OCI-LY7 (cell line): ENCODE measurements at regions not wholly inside any gene's neighbourhood (a gene's known extent, or its start where the extent isn't known, plus 50 kb on each side); places are given as distances from the start of the nearest gene placed in this dataset.

Source experiments
- BruUV-seq: library from RNA; stranded (reverse); fragments of 400-500 nt; replicated peaks from 2 replicates; lab custom pipeline; 2021; lab: Mats Ljungman, UMichigan
- CTCF ChIA-PET: fragments of 300-600 bp; sonication (Branson Sonifier 250); formaldehyde crosslinking; loops from one replicate; lab custom pipeline; 2022; ENCODE audit warnings: antibody characterized with exemption; ENCODE audit not compliant: unreplicated experiment; lab: Charles Lee
- POLR2A ChIA-PET: fragments of 300-600 bp; sonication (Branson Sonifier 250); formaldehyde crosslinking; loops from one replicate; lab custom pipeline; 2022; ENCODE audit warnings: antibody characterized with exemption; lab: Charles Lee
- DNase-seq: peaks from one replicate; pipeline ENCODE4 v3.0.0-alpha.2; 2015; ENCODE audit warnings: low spot score
- H2AFZ ChIP-seq: fragments of 200-600 bp; sonication (generic), shearing (Covaris generic); 2 replicates; pipeline ENCODE4 v1.6.1; 2014; ENCODE audit warnings: mild to moderate bottlenecking, antibody characterized with exemption, low read length, moderate library complexity
- H3K27ac ChIP-seq: fragments of 200-600 bp; sonication (generic); 2 replicates; pipeline ENCODE4 v1.5.1; 2014; ENCODE audit warnings: mixed run types, low read depth, mild to moderate bottlenecking, moderate library complexity, low read length, inconsistent platforms; ENCODE audit not compliant: poor library complexity, severe bottlenecking
- H3K36me3 ChIP-seq: fragments of 200-600 bp; sonication (generic); 2 replicates; pipeline ENCODE4 v1.6.1; 2014; ENCODE audit warnings: mild to moderate bottlenecking, antibody characterized with exemption, low read length, moderate library complexity, mixed read lengths; ENCODE audit not compliant: insufficient read depth
- H3K4me1 ChIP-seq: fragments of 200-600 bp; sonication (generic); 2 replicates; pipeline ENCODE4 v1.5.1; 2014; ENCODE audit warnings: mild to moderate bottlenecking, low read length; ENCODE audit not compliant: insufficient read depth, poor library complexity, severe bottlenecking
- H3K4me2 ChIP-seq: fragments of 200-600 bp; sonication (generic); 2 replicates; pipeline ENCODE4 v1.6.1; 2014; ENCODE audit warnings: mild to moderate bottlenecking, low read length
- H3K4me3 ChIP-seq: fragments of 200-600 bp; sonication (generic); 2 replicates; pipeline ENCODE4 v1.5.1; 2014; ENCODE audit warnings: mild to moderate bottlenecking, low read depth, low read length; ENCODE audit not compliant: poor library complexity, severe bottlenecking
- H3K79me2 ChIP-seq: fragments of 200-600 bp; sonication (generic); 2 replicates; pipeline ENCODE4 v1.6.1; 2016; ENCODE audit warnings: low read depth, mild to moderate bottlenecking, low read length, moderate library complexity, mixed read lengths; ENCODE audit not compliant: insufficient read depth
- H3K9me2 ChIP-seq: fragments of 200-600 bp; sonication (generic); 2 replicates; pipeline ENCODE4 v1.6.1; 2016; ENCODE audit warnings: mild to moderate bottlenecking, low read length, mixed read lengths; ENCODE audit not compliant: insufficient read depth
- H3K9me3 ChIP-seq: fragments of 200-600 bp; sonication (generic); 2 replicates; pipeline ENCODE4 v1.6.1; 2014; ENCODE audit warnings: mild to moderate bottlenecking, mixed run types, low read length, mixed read lengths
- H4K20me1 ChIP-seq: fragments of 200-600 bp; sonication (generic); 2 replicates; pipeline ENCODE4 v1.6.1; 2014; ENCODE audit warnings: mild to moderate bottlenecking, antibody characterized with exemption, low read length, moderate library complexity, mixed read lengths; ENCODE audit not compliant: insufficient read depth
- EZH2phosphoT487 ChIP-seq: fragments of 200-600 bp; sonication (generic); IDR thresholded peaks from 2 replicates; pipeline ENCODE4 v1.6.1; 2018; ENCODE audit warnings: low read depth, borderline replicate concordance, mild to moderate bottlenecking, mixed run types, antibody characterized with exemption, low read length, moderate library complexity, mixed read lengths
- intact Hi-C: fragments of 100-400 bp; cut with micrococcal nuclease; formaldehyde crosslinking; loops from one replicate; pipeline ENCODE4 v1.10.0; 2022; ENCODE audit not compliant: unreplicated experiment
- TF ChIP-seq, protein P1 (sequence below): fragments of 200-600 bp; sonication (generic); conservative IDR thresholded peaks from 2 replicates; pipeline ENCODE4 v1.5.1; 2014; ENCODE audit warnings: mild to moderate bottlenecking, antibody characterized with exemption, low read length, moderate library complexity, mixed read lengths

DNA sequence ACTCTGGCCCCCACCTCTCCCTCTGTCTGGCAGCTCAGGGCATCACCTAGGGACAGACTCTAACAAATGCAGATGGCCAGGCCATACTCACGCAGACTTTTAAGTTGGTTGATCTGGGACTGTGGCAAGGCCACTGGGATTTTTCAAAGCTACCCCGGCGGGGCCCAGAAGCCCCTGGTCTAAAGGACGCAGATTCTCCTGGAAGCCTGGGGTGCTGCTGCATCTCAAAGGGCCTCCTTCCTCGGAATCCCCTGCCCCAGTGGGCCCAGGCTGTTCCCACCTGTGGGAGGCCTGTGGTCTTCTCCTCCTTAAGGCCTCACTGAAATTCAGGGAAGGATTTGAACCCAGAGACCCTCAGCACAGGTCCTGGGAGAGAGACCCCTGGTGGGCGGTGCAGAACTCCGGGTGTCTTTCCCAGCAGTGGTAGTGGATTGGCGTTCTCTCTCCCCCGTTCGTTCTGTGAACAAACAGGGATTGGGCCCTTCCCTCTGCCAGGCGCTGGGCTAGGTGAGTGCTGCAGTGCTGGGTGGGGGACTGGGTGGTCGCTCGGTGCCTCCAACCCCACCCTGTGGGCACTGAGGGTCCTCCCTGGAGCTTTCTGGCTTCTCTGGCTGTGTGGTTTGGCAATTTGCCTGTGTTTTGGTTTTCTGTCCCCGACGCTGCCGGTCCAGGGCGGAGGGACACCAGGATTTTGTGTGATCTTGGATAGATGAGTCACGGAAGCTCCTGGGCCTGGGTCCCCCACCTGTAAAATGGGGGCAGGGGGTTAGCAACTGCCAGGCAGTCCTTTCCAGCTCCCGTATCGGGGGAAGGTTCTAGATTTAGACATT is 160.5 kb upstream of the GSE1 start:
- Histone ChIP-seq H3K79me2 (no peaks in the 10 kb centered on the region), H4K20me1 (no peaks in the 10 kb centered on the region), H3K36me3 (no peaks in the 10 kb centered on the region), H2AFZ (no peak overlapping the region), H3K4me1 (peaks cover 27% of the 10 kb centered on the region), H3K4me2 (no peak overlapping the region), H3K9me2 (no peaks in the 10 kb centered on the region), H3K27ac (no peak overlapping the region), H3K9me3 (no peaks in the 10 kb centered on the region), H3K4me3 (no peak overlapping the region)
- CTCF ChIA-PET, result interaction anchor here (0.6 to 1.7 kb wide), 2 partner anchors 16 to 20 kb away, joined by 3 read pairs; no protein-coding TSS in a partner anchor
- no peak for TF ChIP-seq EZH2phosphoT487
- TF ChIP-seq, protein P1, sequence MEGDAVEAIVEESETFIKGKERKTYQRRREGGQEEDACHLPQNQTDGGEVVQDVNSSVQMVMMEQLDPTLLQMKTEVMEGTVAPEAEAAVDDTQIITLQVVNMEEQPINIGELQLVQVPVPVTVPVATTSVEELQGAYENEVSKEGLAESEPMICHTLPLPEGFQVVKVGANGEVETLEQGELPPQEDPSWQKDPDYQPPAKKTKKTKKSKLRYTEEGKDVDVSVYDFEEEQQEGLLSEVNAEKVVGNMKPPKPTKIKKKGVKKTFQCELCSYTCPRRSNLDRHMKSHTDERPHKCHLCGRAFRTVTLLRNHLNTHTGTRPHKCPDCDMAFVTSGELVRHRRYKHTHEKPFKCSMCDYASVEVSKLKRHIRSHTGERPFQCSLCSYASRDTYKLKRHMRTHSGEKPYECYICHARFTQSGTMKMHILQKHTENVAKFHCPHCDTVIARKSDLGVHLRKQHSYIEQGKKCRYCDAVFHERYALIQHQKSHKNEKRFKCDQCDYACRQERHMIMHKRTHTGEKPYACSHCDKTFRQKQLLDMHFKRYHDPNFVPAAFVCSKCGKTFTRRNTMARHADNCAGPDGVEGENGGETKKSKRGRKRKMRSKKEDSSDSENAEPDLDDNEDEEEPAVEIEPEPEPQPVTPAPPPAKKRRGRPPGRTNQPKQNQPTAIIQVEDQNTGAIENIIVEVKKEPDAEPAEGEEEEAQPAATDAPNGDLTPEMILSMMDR, result 0 out of 2 replicates have a peak, but pooled peaks have one; percentile 14
- POLR2A ChIA-PET, result no interaction called here
- BruUV-seq, result no TSS peak
- intact Hi-C loops, result no loop called here
- no peak for DNase-seq

DNA sequence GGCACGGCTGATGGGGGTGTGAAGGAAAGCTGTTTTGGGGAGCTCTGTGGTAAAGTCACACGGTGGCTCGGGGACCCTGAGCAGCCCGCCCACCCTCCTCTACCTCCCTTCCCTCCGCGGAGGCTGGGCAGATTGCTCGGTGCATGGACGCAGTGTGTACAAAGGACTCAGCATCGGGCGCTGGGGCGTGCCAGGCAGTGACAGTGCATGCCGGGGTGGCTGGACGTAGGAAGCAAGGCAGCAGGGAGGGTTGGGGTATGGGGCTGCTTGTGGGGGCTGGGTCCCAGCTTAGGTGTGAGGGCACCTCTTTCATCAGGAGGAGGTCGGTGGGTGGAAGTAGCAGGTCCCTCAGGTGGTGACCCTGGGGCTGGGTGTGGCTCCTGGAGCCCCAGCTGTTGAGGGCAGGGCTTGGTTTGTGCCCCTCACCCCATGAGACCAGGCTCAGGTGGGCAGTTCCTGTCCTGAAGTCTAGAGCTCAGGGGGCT is 159.9 kb upstream of the GSE1 start:
- H3K9me3 ChIP-seq, result no peaks in the 10 kb centered on the region
- no peaks in the 10 kb centered on the region for H4K20me1 ChIP-seq
- H2AFZ ChIP-seq, result no peak overlapping the region
- TF ChIP-seq, protein P1, result no peak
- TF ChIP-seq EZH2phosphoT487, result no peak
- H3K4me2 ChIP-seq, result no peak overlapping the region
- no peaks in the 10 kb centered on the region for H3K36me3 ChIP-seq
- no peak overlapping the region for H3K4me3 ChIP-seq
- intact Hi-C loops, result no loop called here
- CTCF ChIA-PET, result interaction anchor here (0.6 kb wide), 1 partner anchor 19 kb away, joined by 3 read pairs; no protein-coding TSS in a partner anchor
- H3K9me2 ChIP-seq, result no peaks in the 10 kb centered on the region
- no peaks in the 10 kb centered on the region for H3K79me2 ChIP-seq
- POLR2A ChIA-PET, result no interaction called here
- H3K27ac ChIP-seq, result no peak overlapping the region
- H3K4me1 ChIP-seq, result peaks cover 20% of the 10 kb centered on the region
- no TSS peak for BruUV-seq
- no peak for DNase-seq

DNA sequence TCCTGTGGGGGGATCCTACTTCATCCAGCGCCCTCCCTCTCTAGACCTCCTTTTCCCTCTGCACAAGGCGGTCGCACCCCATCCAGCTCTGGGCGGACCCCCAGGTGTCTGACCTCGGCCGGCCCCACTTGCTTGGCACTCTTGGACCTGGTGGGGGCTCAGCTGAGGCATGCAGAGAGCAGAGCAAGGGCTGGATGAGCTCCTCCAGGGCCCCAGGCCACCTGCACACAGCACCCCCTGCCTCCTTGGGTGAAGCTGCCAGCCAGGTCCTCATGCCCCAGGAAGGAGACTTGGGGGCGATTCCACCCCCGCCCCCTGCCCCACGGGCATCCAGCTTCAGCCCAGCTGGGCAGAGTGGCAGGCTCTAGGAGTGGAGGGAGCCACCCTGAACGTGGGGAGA is 159.4 kb upstream of the GSE1 start:
- Histone ChIP-seq H3K9me3 (no peaks in the 10 kb centered on the region), H2AFZ (no peak overlapping the region), H4K20me1 (no peaks in the 10 kb centered on the region), H3K79me2 (no peaks in the 10 kb centered on the region), H3K36me3 (no peaks in the 10 kb centered on the region), H3K4me1 (peaks cover 16% of the 10 kb centered on the region), H3K4me3 (no peak overlapping the region), H3K9me2 (no peaks in the 10 kb centered on the region), H3K27ac (no peak overlapping the region), H3K4me2 (no peak overlapping the region)
- ChIA-PET CTCF (interaction anchor here (0.6 kb wide), 1 partner anchor 19 kb away, joined by 3 read pairs; no protein-coding TSS in a partner anchor), POLR2A (no interaction called here)
- DNase-seq, result no peak
- no TSS peak for BruUV-seq
- intact Hi-C loops, result no loop called here
- TF ChIP-seq, protein P1, result no peak
- TF ChIP-seq EZH2phosphoT487, result no peak
